Testis (tissue), 2 donors: ENCODE measurements at regions not wholly inside any gene's neighbourhood (a gene's known extent, or its start where the extent isn't known, plus 50 kb on each side); places are given as distances from the start of the nearest gene placed in this dataset.

ENCODE experiments used
- DNase-seq: peaks from one replicate; pipeline ENCODE4 v3.0.0-alpha.2; 2019
- H3K27ac ChIP-seq, 2 donors: fragments of 200-600 bp; sonication (generic); one replicate each; pipeline ENCODE4 v1.5.1; 2019
- H3K27me3 ChIP-seq: fragments of 200-600 bp; sonication (generic); one replicate; pipeline ENCODE4 v1.5.1; 2019
- H3K36me3 ChIP-seq: fragments of 200-600 bp; sonication (generic); one replicate; pipeline ENCODE4 v1.5.1; 2017; ENCODE audit warnings: low read depth; ENCODE audit errors: missing control alignments
- H3K4me1 ChIP-seq: fragments of 200-600 bp; sonication (generic); one replicate; pipeline ENCODE4 v1.5.1; 2019
- H3K4me3 ChIP-seq, 2 donors: fragments of 200-600 bp; sonication (generic); one replicate each; pipeline ENCODE4 v1.5.1; 2017 to 2019
- H3K9me3 ChIP-seq: fragments of 200-600 bp; sonication (generic); one replicate; pipeline ENCODE4 v1.5.1; 2017
- CTCF ChIP-seq, 3 experiments: fragments of 450-650 bp in 2 of 3; fragments of 200-600 bp in 1 of 3; sonication (generic) in 1 of 3; IDR thresholded peaks; one replicate each; pipeline ENCODE4 v1.5.1; 2016 to 2019; ENCODE audit warnings: antibody characterized with exemption in 3 of 3, mild to moderate bottlenecking in 2 of 3, moderate library complexity in 1 of 3
- POLR2A ChIP-seq: fragments of 450-650 bp; IDR thresholded peaks from one replicate; pipeline ENCODE4 v1.6.1; 2017; ENCODE audit warnings: antibody characterized with exemption, mild to moderate bottlenecking, moderate library complexity
- WGBS, 2 donors: methylation state at CpG; one replicate each; pipeline ENCODE4 v1.1.5; 2018; 5-methylcytosine and 5-hydroxymethylcytosine counted together
- intact Hi-C: fragments of 100-400 bp; cut with DNase I; formaldehyde crosslinking; loops from one replicate; pipeline ENCODE4 v1.15.1; 2023; ENCODE audit warnings: low total_unique reads

- H3K4me1 ChIP-seq: no peaks in the 10 kb centered on the region
- no peak for DNase-seq
- H3K27ac ChIP-seq: no peak overlapping the region
- no peak for TF ChIP-seq CTCF (IDR thresholded peaks at IDR 0.05)
- no peak for TF ChIP-seq POLR2A
- H3K9me3 ChIP-seq: no peaks in the 10 kb centered on the region
- 89 to 93% methylated on average over 6 of the region's 6 CpGs for WGBS, 2 donors
- intact Hi-C loops: no loop called here
- H3K4me3 ChIP-seq: no peak overlapping the region
- no peaks in the 10 kb centered on the region for H3K36me3 ChIP-seq
- no peaks in the 10 kb centered on the region for H3K27me3 ChIP-seq
These were observed 371.5 kb downstream of the SEC14L1 start for GRCh38 chr17:77512062-77512946.

GRCh38 chr17:77513045-77513444, 372.3 kb downstream of the SEC14L1 start:
- TF ChIP-seq POLR2A: no peak
- TF ChIP-seq CTCF (IDR thresholded peaks at IDR 0.05): no peak
- Histone ChIP-seq H3K27ac (no peak overlapping the region), H3K36me3 (no peaks in the 10 kb centered on the region), H3K9me3 (no peaks in the 10 kb centered on the region), H3K27me3 (no peaks in the 10 kb centered on the region), H3K4me3 (no peak overlapping the region), H3K4me1 (no peaks in the 10 kb centered on the region)
- no peak for DNase-seq
- 94 to 97% methylated on average over 3 of the region's 3 CpGs for WGBS, 2 donors
- intact Hi-C loops: no loop called here

- no peaks in the 10 kb centered on the region for H3K36me3 ChIP-seq
- no peaks in the 10 kb centered on the region for H3K27me3 ChIP-seq
- no peak for DNase-seq
- no peak for TF ChIP-seq POLR2A
- no peak for TF ChIP-seq CTCF (IDR thresholded peaks at IDR 0.05)
- H3K4me1 ChIP-seq: no peaks in the 10 kb centered on the region
- intact Hi-C loops: no loop called here
- H3K27ac ChIP-seq: no peak overlapping the region
- no peaks in the 10 kb centered on the region for H3K9me3 ChIP-seq
- H3K4me3 ChIP-seq: no peak overlapping the region
These were observed 374.5 kb downstream of the SEC14L1 start for GRCh38 chr17:77515227-77515626.

GRCh38 chr17:77516902-77517301, 376.1 kb downstream of the SEC14L1 start:
- no peak for DNase-seq
- H3K27ac ChIP-seq: no peak overlapping the region
- no peaks in the 10 kb centered on the region for H3K27me3 ChIP-seq
- no peak overlapping the region for H3K4me3 ChIP-seq
- no peaks in the 10 kb centered on the region for H3K4me1 ChIP-seq
- no peaks in the 10 kb centered on the region for H3K36me3 ChIP-seq
- no peaks in the 10 kb centered on the region for H3K9me3 ChIP-seq
- TF ChIP-seq POLR2A: no peak
- 95 to 96% methylated on average over 4 of the region's 4 CpGs for WGBS, 2 donors
- intact Hi-C loops: no loop called here

GRCh38 chr17:77521076-77521475, 380.3 kb downstream of the SEC14L1 start:
- WGBS, 2 donors: 94% methylated on average over 13 of the region's 13 CpGs
- TF ChIP-seq POLR2A (no peak), CTCF (IDR thresholded peaks at IDR 0.05) (no peak)
- no peaks in the 10 kb centered on the region for H3K27me3 ChIP-seq
- no peaks in the 10 kb centered on the region for H3K36me3 ChIP-seq
- no peak overlapping the region for H3K4me3 ChIP-seq
- no peak for DNase-seq
- no peaks in the 10 kb centered on the region for H3K9me3 ChIP-seq
- no peaks in the 10 kb centered on the region for H3K4me1 ChIP-seq
- intact Hi-C loops: no loop called here
- no peak overlapping the region for H3K27ac ChIP-seq
